OCI-LY3 (cell line): ENCODE measurements at regions not wholly inside any gene's neighbourhood (a gene's known extent, or its start where the extent isn't known, plus 50 kb on each side); places are given as distances from the start of the nearest gene placed in this dataset.

Experiments
- H2AFZ ChIP-seq: fragments of 200-600, 300-600 bp; shearing (Covaris generic); 2 replicates; pipeline ENCODE4 v1.6.0; 2014; ENCODE audit warnings: antibody characterized with exemption, low read depth, low read length
- H3K27ac ChIP-seq: fragments of 200-600, 300-600 bp; sonication (generic); 2 replicates; pipeline ENCODE4 v1.5.1; 2014; ENCODE audit warnings: mild to moderate bottlenecking, low read length, moderate library complexity, mixed read lengths
- H3K27me3 ChIP-seq: fragments of 200-600, 300-600 bp; sonication (generic); 2 replicates; pipeline ENCODE4 v1.6.1; 2014; ENCODE audit warnings: low read depth, low read length, mixed read lengths
- H3K36me3 ChIP-seq: fragments of 200-600, 300-600 bp; sonication (generic); replicated peaks from 2 replicates; pipeline ENCODE3; 2014; ENCODE audit warnings: low read depth, low read length, mixed read lengths
- H3K4me1 ChIP-seq: fragments of 300-600, 200-600 bp; sonication (generic); 2 replicates; pipeline ENCODE4 v1.6.1; 2014; ENCODE audit warnings: low read length, mixed read lengths
- H3K4me2 ChIP-seq: fragments of 200-600, 300-600 bp; sonication (generic); 2 replicates; pipeline ENCODE4 v1.6.1; 2014; ENCODE audit warnings: low read length, mixed read lengths
- H3K4me3 ChIP-seq: fragments of 300-600, 200-600 bp; sonication (generic); 2 replicates; pipeline ENCODE4 v1.5.1; 2014; ENCODE audit warnings: antibody characterized with exemption, mild to moderate bottlenecking, low read length, moderate library complexity
- H3K79me2 ChIP-seq: fragments of 300-600, 200-600 bp; shearing (Covaris generic); 2 replicates; pipeline ENCODE4 v1.6.1; 2014; ENCODE audit warnings: mild to moderate bottlenecking, low read length, mixed read lengths
- H3K9ac ChIP-seq: fragments of 300-600, 200-600 bp; shearing (Covaris generic); 2 replicates; pipeline ENCODE4 v1.6.0; 2014; ENCODE audit warnings: mild to moderate bottlenecking, low read length, moderate library complexity
- H3K9me3 ChIP-seq: fragments of 200-600, 300-600 bp; shearing (Covaris generic); 2 replicates; pipeline ENCODE4 v1.6.1; 2014; ENCODE audit warnings: low read length, mixed read lengths; ENCODE audit not compliant: insufficient read depth
- H4K20me1 ChIP-seq: fragments of 200-600, 300-600 bp; sonication (generic); 2 replicates; pipeline ENCODE4 v1.6.1; 2016; ENCODE audit warnings: low read length, mixed read lengths; ENCODE audit not compliant: insufficient read depth
- EZH2phosphoT487 ChIP-seq: fragments of 200-600 bp; shearing (Covaris generic); IDR thresholded peaks from 2 replicates; pipeline ENCODE4 v1.6.1; 2018; ENCODE audit warnings: antibody characterized with exemption, mixed run types, low read depth
- TF ChIP-seq, protein P1 (sequence below): fragments of 200-600, 300-600 bp; sonication (generic); IDR thresholded peaks from 2 replicates; pipeline ENCODE4 v1.5.1; 2014; ENCODE audit warnings: antibody characterized with exemption, low read length, low read depth

DNA sequence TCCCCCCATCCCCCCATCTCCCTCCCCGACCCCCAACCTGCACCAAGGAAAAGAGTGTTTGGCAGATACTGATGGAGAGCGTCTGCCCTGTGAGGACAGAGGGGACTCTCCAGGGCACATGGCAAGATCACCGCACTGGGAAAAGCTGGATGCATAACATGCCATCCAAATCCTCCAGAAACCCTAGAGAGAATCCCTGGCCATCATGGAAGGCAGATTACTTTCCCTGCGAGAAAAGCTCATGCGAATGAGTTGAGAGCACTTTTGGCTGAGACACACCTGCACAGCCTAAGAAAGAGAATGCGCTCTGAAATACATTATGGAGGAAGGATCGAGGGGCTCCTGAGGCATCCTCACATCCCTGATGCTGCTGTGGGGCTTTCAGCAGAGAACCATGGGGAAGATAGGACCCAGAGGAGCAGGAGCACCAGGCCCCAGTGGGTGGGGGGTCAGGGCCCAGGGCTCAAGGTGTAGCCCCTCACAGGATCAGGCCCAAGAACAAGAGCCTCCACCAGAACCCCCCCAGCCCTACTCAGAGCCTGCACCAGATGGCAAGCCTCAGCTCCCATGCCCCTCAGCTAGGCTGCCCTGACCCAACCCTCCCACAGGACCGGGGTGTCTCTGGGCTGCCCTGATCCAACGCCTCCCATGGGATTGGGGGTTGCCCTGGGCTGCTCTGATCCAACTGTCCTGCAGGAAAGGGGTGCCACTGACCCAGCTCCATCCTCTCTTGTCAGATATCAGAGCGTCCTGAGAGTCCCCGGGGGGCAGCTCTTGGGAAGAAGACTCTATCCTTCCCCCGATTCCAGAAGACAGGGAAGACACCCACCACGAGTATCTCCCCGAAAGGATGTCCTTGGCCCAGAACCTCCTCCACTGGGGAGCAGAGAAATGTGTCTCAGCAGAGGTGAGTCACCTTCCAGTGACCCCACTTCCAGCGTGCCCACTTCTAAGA, 153.4 kb downstream of the NDUFA10 start:
- no peak overlapping the region for H2AFZ ChIP-seq
- H3K27me3 ChIP-seq: no peaks in the 10 kb centered on the region
- H3K36me3 ChIP-seq: no peaks in the 10 kb centered on the region
- TF ChIP-seq EZH2phosphoT487: no peak
- TF ChIP-seq, protein P1, sequence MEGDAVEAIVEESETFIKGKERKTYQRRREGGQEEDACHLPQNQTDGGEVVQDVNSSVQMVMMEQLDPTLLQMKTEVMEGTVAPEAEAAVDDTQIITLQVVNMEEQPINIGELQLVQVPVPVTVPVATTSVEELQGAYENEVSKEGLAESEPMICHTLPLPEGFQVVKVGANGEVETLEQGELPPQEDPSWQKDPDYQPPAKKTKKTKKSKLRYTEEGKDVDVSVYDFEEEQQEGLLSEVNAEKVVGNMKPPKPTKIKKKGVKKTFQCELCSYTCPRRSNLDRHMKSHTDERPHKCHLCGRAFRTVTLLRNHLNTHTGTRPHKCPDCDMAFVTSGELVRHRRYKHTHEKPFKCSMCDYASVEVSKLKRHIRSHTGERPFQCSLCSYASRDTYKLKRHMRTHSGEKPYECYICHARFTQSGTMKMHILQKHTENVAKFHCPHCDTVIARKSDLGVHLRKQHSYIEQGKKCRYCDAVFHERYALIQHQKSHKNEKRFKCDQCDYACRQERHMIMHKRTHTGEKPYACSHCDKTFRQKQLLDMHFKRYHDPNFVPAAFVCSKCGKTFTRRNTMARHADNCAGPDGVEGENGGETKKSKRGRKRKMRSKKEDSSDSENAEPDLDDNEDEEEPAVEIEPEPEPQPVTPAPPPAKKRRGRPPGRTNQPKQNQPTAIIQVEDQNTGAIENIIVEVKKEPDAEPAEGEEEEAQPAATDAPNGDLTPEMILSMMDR: no peak
- no peaks in the 10 kb centered on the region for H4K20me1 ChIP-seq
- H3K9ac ChIP-seq: no peak overlapping the region
- no peak overlapping the region for H3K4me3 ChIP-seq
- no peaks in the 10 kb centered on the region for H3K79me2 ChIP-seq
- no peaks in the 10 kb centered on the region for H3K4me1 ChIP-seq
- no peaks in the 10 kb centered on the region for H3K9me3 ChIP-seq
- H3K27ac ChIP-seq: no peak overlapping the region
- no peak overlapping the region for H3K4me2 ChIP-seq

DNA sequence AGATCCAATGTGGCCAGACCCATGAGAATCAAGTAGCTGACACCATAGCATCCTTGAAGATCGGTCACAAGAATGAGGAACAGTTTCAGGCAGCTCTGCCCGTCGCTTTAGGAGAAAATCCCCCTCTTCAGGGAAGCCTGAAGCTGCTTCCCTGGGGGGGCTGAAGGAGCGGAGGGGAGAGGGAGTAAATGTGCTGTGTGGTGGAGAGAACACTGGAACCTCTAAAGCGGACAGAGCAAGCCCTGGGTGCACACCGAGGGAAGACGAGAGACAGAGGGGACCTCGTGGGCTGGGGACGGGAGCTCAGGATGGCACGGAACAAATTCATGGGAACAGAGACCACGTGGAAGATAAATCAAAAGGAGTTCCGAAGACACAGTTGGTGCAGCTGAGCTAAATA, 154.3 kb downstream of the NDUFA10 start:
- Histone ChIP-seq H3K4me3 (no peak overlapping the region), H3K79me2 (no peaks in the 10 kb centered on the region), H3K36me3 (no peaks in the 10 kb centered on the region), H3K4me2 (no peak overlapping the region), H3K27me3 (no peaks in the 10 kb centered on the region), H2AFZ (no peak overlapping the region), H3K4me1 (no peaks in the 10 kb centered on the region), H3K9ac (no peak overlapping the region), H3K27ac (no peak overlapping the region), H4K20me1 (no peaks in the 10 kb centered on the region), H3K9me3 (no peaks in the 10 kb centered on the region)
- TF ChIP-seq, protein P1: no peak
- no peak for TF ChIP-seq EZH2phosphoT487

DNA sequence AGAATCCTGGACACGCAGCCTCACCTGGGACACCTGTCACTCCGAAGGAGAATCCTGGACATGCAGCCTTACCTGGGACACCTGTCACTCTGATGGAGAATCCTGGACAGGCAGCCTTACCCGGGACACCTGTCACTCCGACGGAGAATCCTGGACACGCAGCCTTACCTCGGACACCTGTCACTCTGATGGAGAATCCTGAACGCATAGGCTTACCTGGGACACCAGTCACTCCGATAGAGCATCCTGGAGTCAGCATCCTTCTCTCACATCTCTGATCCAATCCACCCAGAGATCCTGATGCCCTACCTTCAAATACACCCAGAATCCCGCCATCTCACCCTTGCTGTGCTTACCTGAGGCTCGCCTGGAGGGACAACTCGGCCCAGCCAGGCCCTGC, 154.9 kb downstream of the NDUFA10 start:
- no peak overlapping the region for H3K9ac ChIP-seq
- H3K4me2 ChIP-seq: no peak overlapping the region
- no peaks in the 10 kb centered on the region for H3K79me2 ChIP-seq
- no peaks in the 10 kb centered on the region for H3K27me3 ChIP-seq
- no peak overlapping the region for H2AFZ ChIP-seq
- no peaks in the 10 kb centered on the region for H4K20me1 ChIP-seq
- no peak overlapping the region for H3K4me3 ChIP-seq
- H3K36me3 ChIP-seq: no peaks in the 10 kb centered on the region
- H3K4me1 ChIP-seq: no peaks in the 10 kb centered on the region
- H3K9me3 ChIP-seq: no peaks in the 10 kb centered on the region
- no peak for TF ChIP-seq EZH2phosphoT487
- TF ChIP-seq, protein P1: no peak
- no peak overlapping the region for H3K27ac ChIP-seq

DNA sequence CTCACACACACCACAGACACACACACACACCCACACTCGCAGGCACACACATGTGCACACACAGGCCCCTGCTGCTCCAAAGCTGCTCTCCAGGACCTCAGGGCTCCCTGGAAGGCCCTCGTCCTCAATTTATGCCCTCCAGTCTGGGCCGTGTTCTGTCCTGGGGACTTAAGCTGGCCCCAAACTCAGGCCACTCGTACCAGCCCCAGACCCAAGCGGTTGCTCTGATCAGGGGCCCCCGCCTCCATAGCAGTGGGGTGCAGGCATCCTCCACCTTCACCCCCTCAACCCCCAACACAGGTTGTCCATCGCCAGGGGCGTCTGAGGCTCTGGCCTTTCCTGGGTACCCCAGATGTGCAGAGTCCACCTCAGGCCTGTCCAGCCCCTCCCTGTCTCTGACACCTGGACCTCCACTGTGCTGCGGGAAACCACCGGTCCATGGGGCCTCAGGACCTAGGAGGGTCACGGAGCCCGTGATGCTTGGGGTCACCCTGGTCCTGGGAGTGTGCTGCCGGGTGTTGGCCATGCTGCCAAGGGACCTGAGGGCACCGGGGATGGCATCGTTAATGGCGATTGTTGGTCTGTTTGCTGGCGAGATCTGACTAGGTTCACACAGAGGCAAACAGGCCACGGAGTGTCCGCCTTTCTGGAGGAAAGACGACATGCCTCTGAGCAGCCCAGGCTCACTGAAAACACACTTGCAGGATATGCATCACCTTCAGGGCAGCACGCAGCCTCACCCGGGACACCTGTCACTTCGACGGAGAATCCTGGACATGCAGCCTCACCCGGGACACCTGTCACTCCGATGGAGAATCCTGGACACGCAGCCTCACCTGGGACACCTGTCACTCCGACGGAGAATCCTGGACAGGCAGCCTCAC, 155.6 kb downstream of the NDUFA10 start:
- Histone ChIP-seq H3K4me1 (no peaks in the 10 kb centered on the region), H4K20me1 (no peaks in the 10 kb centered on the region), H3K4me2 (no peak overlapping the region), H3K27ac (no peak overlapping the region), H3K27me3 (no peaks in the 10 kb centered on the region), H3K79me2 (no peaks in the 10 kb centered on the region), H3K9ac (no peak overlapping the region), H3K36me3 (no peaks in the 10 kb centered on the region), H2AFZ (no peak overlapping the region), H3K4me3 (no peak overlapping the region), H3K9me3 (no peaks in the 10 kb centered on the region)
- TF ChIP-seq EZH2phosphoT487: no peak
- TF ChIP-seq, protein P1: no peak
